Breast epithelium (tissue), 3 donors: ENCODE measurements at regions not wholly inside any gene's neighbourhood (a gene's known extent, or its start where the extent isn't known, plus 50 kb on each side); places are given as distances from the start of the nearest gene placed in this dataset.

Source experiments
- POLR2A ChIP-seq: fragments of 450-650 bp; IDR thresholded peaks from one replicate; pipeline ENCODE4 v1.6.1; 2016; ENCODE audit warnings: antibody characterized with exemption, mild to moderate bottlenecking, moderate library complexity
- TF ChIP-seq, protein P1 (sequence below), 3 donors: fragments of 450-650 bp; IDR thresholded peaks; one replicate each; pipeline ENCODE4 v1.5.1; 2016 to 2017; ENCODE audit warnings: antibody characterized with exemption in 3 of 3, mild to moderate bottlenecking in 3 of 3, moderate library complexity in 3 of 3

DNA sequence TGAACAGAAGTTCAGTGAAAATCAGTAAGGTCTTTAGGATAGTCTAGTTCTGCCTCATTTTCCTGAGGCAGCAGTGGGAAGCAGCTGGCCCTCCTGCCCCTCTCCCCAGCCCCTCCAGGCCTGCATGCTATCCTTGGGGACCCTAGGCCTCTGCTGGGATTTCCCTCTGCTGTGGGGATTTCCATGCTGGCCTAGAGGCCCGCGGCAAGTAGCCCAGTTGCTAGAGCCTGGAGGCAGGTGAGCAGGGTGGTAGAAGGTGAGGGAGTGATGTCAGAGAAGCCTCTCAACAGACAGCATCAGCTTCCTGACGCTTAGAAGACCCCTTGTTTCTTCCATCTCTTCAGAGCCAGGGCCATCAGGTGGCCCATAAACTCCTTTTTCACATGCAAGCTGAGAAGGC lies 305.8 kb upstream of the THBS1 start:
- TF ChIP-seq, protein P1, sequence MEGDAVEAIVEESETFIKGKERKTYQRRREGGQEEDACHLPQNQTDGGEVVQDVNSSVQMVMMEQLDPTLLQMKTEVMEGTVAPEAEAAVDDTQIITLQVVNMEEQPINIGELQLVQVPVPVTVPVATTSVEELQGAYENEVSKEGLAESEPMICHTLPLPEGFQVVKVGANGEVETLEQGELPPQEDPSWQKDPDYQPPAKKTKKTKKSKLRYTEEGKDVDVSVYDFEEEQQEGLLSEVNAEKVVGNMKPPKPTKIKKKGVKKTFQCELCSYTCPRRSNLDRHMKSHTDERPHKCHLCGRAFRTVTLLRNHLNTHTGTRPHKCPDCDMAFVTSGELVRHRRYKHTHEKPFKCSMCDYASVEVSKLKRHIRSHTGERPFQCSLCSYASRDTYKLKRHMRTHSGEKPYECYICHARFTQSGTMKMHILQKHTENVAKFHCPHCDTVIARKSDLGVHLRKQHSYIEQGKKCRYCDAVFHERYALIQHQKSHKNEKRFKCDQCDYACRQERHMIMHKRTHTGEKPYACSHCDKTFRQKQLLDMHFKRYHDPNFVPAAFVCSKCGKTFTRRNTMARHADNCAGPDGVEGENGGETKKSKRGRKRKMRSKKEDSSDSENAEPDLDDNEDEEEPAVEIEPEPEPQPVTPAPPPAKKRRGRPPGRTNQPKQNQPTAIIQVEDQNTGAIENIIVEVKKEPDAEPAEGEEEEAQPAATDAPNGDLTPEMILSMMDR (IDR thresholded peaks at IDR 0.05): no peak
- TF ChIP-seq POLR2A: no peak
